SK-N-SH (cell line): ENCODE measurements at regions not wholly inside any gene's neighbourhood (a gene's known extent, or its start where the extent isn't known, plus 50 kb on each side); places are given as distances from the start of the nearest gene placed in this dataset.

Experiments used
- CTCF ChIA-PET: fragments of 300-600, 350-600 bp; formaldehyde crosslinking; extraction: SDS; loops from one replicate; lab custom pipeline; 2021; lab: Yijun Ruan, JAX
- POLR2A ChIA-PET: fragments of 350-600 bp; sonication (Branson Sonifier 250); formaldehyde crosslinking; extraction: SDS; loops from one replicate; lab custom pipeline; 2020; ENCODE audit warnings: antibody characterized with exemption, inconsistent platforms; lab: Yijun Ruan, JAX
- DNase-seq: peaks from one replicate; pipeline ENCODE4 v3.0.0; 2012
- H2AFZ ChIP-seq: fragments of 200-600 bp; sonication (generic); 2 replicates; pipeline ENCODE4 v1.8.1; 2016; ENCODE audit warnings: antibody characterized with exemption, mild to moderate bottlenecking, low read depth
- H3F3A ChIP-seq: fragments of 200-600 bp; sonication (generic); replicated peaks from 2 replicates; pipeline ENCODE3; 2016; ENCODE audit warnings: antibody characterized with exemption, mild to moderate bottlenecking; ENCODE audit not compliant: insufficient read depth
- H3K27ac ChIP-seq, 2 experiments: fragments of 200-500 bp in 1 of 2; fragments of 200-600 bp in 1 of 2; sonication (Bioruptor generic) in 1 of 2; sonication (generic), shearing (Covaris generic) in 1 of 2; 2 replicates each; pipeline versions ENCODE4 v1.5.1 to v1.6.1; 2014 to 2016; ENCODE audit warnings: low read depth in 2 of 2, inconsistent platforms in 1 of 2, low read length in 1 of 2, mild to moderate bottlenecking in 1 of 2, mixed read lengths in 1 of 2
- H3K27me3 ChIP-seq: fragments of 200-600 bp; sonication (generic), shearing (Covaris generic); 2 replicates; pipeline ENCODE4 v1.6.1; 2016; ENCODE audit warnings: mixed run types; ENCODE audit not compliant: insufficient read depth
- H3K36me3 ChIP-seq, 2 experiments: fragments of 200-500 bp in 1 of 2; fragments of 200-600 bp in 1 of 2; sonication (Bioruptor generic) in 1 of 2; sonication (generic) in 1 of 2; replicated peaks in 1 of 2; 2 replicates each; pipeline versions ENCODE3 to v1.5.1; 2014 to 2016; ENCODE audit warnings: low read length in 1 of 2, mild to moderate bottlenecking in 1 of 2; ENCODE audit not compliant: insufficient read depth in 2 of 2, control insufficient read depth in 1 of 2
- H3K4me1 ChIP-seq, 2 experiments: fragments of 200-500 bp in 1 of 2; fragments of 200-600 bp in 1 of 2; sonication (Bioruptor generic) in 1 of 2; sonication (generic), shearing (Covaris generic) in 1 of 2; 2 replicates each; pipeline versions ENCODE4 v1.5.1 to v1.6.1; 2014 to 2016; ENCODE audit warnings: low read depth in 1 of 2, low read length in 1 of 2, mixed run types in 1 of 2; ENCODE audit not compliant: insufficient read depth in 2 of 2, control insufficient read depth in 1 of 2
- H3K4me2 ChIP-seq: fragments of 200-600 bp; sonication (generic), shearing (Covaris generic); 2 replicates; pipeline ENCODE4 v1.6.1; 2017; ENCODE audit warnings: mixed run types
- H3K4me3 ChIP-seq, 2 experiments: fragments of 200-500 bp in 1 of 2; fragments of 200-600 bp in 1 of 2; sonication (Bioruptor generic) in 1 of 2; sonication (generic), shearing (Covaris generic) in 1 of 2; 2 replicates each; pipeline versions ENCODE4 v1.5.1 to v1.8.1; 2014 to 2016; ENCODE audit warnings: low read depth in 2 of 2, inconsistent platforms in 1 of 2, low read length in 1 of 2, mild to moderate bottlenecking in 1 of 2, mixed read lengths in 1 of 2, moderate library complexity in 1 of 2
- H3K79me2 ChIP-seq: fragments of 200-600 bp; sonication (generic); 2 replicates; pipeline ENCODE4 v1.8.1; 2017; ENCODE audit warnings: mild to moderate bottlenecking; ENCODE audit not compliant: insufficient read depth
- H3K9ac ChIP-seq: fragments of 200-600 bp; sonication (generic); 2 replicates; pipeline ENCODE4 v1.6.1; 2017; ENCODE audit warnings: mixed run types
- H3K9me2 ChIP-seq: fragments of 200-600 bp; sonication (generic); 2 replicates; pipeline ENCODE4 v1.6.1; 2017; ENCODE audit warnings: mixed run types
- H3K9me3 ChIP-seq: fragments of 200-600 bp; sonication (generic); 2 replicates; pipeline ENCODE4 v1.6.1; 2017; ENCODE audit warnings: mixed run types, mild to moderate bottlenecking, moderate library complexity
- H4K20me1 ChIP-seq: fragments of 200-600 bp; sonication (generic); 2 replicates; pipeline ENCODE4 v1.6.1; 2017; ENCODE audit warnings: mild to moderate bottlenecking, mixed run types; ENCODE audit not compliant: insufficient read depth
- CHD2 ChIP-seq: fragments of 150-350 bp; IDR thresholded peaks from 2 replicates; pipeline ENCODE4 v1.6.1; 2018; ENCODE audit warnings: low read length; ENCODE audit not compliant: partially characterized antibody
- ELF1 ChIP-seq: IDR thresholded peaks from 2 replicates; pipeline ENCODE4 v1.4.0; 2012
- FOXJ3 ChIP-seq: sonication (generic); formaldehyde crosslinking; IDR thresholded peaks from 2 replicates; pipeline ENCODE4 v1.5.1; 2020; ENCODE audit warnings: mild to moderate bottlenecking, missing genetic modification reagents
- FOXM1 ChIP-seq: IDR thresholded peaks from 2 replicates; pipeline ENCODE4 v1.4.0; 2012; ENCODE audit warnings: low read depth, mild to moderate bottlenecking
- GABPA ChIP-seq: IDR thresholded peaks from 2 replicates; pipeline ENCODE4 v1.4.0; 2012; ENCODE audit warnings: low read depth, mild to moderate bottlenecking
- GATA2 ChIP-seq: sonication (generic); formaldehyde crosslinking; IDR thresholded peaks from 2 replicates; pipeline ENCODE4 v1.5.0; 2020; ENCODE audit warnings: mild to moderate bottlenecking, missing genetic modification reagents
- NFIC ChIP-seq: IDR thresholded peaks from 2 replicates; pipeline ENCODE4 v1.4.0; 2012; ENCODE audit warnings: borderline replicate concordance
- RCOR1 ChIP-seq: fragments of 150-350 bp; IDR thresholded peaks from 2 replicates; pipeline ENCODE4 v1.6.1; 2017; ENCODE audit warnings: antibody characterized with exemption, low read length
- RFX5 ChIP-seq: IDR thresholded peaks from 2 replicates; pipeline ENCODE4 v1.6.1; 2012; ENCODE audit warnings: mild to moderate bottlenecking, improper control_type of control experiment, low read length
- TAF1 ChIP-seq: IDR thresholded peaks from 2 replicates; pipeline ENCODE4 v1.6.1; 2012; ENCODE audit warnings: low read depth, mild to moderate bottlenecking, low read length, moderate library complexity, borderline replicate concordance
- TCF12 ChIP-seq: IDR thresholded peaks from 2 replicates; pipeline ENCODE4 v1.4.0; 2012
- YY1 ChIP-seq: IDR thresholded peaks from 2 replicates; pipeline ENCODE4 v1.4.0; 2012; ENCODE audit warnings: low read depth, mild to moderate bottlenecking
- WGBS: methylation state at CpG from one replicate; pipeline ENCODE4 v1.1.6; 2017; ENCODE audit warnings: low lambda C conversion rate; 5-methylcytosine and 5-hydroxymethylcytosine counted together
- TF ChIP-seq, protein P1 (sequence below): IDR thresholded peaks from 2 replicates; pipeline ENCODE4 v1.4.0; 2012; ENCODE audit warnings: low read depth

DNA sequence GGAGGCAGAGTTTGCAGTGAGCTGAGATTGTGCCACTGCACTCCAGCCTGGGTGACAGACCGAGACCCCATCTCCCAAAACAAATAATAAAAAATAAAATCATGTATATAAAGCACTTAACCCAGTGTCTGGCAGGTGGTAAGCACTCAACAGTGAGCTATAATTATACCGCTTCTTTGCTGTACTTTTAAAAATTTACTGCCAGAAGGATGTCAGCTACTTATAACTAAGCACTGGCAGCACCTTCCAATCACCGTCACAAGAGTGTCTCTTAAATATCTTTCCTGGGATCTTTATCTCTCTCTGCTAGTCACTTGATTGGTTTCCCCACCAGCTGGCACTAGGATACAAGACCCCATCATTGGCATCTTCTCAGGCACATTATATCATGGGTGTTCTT lies 53.9 kb upstream of the DAPP1 start:
- H3K9me3 ChIP-seq = no peaks in the 10 kb centered on the region
- no peak overlapping the region for H3K9ac ChIP-seq
- TF ChIP-seq FOXJ3 (no peak), TCF12 (no peak), NFIC (no peak), YY1 (no peak)
- TF ChIP-seq, all 33 proteins: peak for 0
- H2AFZ ChIP-seq = no peak overlapping the region
- no peak overlapping the region for H3K27ac ChIP-seq
- CTCF ChIA-PET = interaction anchor here (0.6 kb wide), 1 partner anchor 76 kb away, joined by 3 read pairs; no protein-coding TSS in a partner anchor
- H3K4me3 ChIP-seq = no peak overlapping the region
- WGBS = 85% methylated on average over 3 of the region's 3 CpGs
- H3K9me2 ChIP-seq = no peaks in the 10 kb centered on the region
- no peaks in the 10 kb centered on the region for H4K20me1 ChIP-seq
- no peaks in the 10 kb centered on the region for H3K36me3 ChIP-seq
- peaks cover 6% of the 10 kb centered on the region for H3F3A ChIP-seq
- no peaks in the 10 kb centered on the region for H3K27me3 ChIP-seq
- DNase-seq = no peak
- no peaks in the 10 kb centered on the region for H3K79me2 ChIP-seq
- peaks cover 0 to 17% of the 10 kb centered on the region in 2 experiments; a peak in 1 of 4 replicates for H3K4me1 ChIP-seq
- no peak overlapping the region for H3K4me2 ChIP-seq
- POLR2A ChIA-PET = no interaction called here

DNA sequence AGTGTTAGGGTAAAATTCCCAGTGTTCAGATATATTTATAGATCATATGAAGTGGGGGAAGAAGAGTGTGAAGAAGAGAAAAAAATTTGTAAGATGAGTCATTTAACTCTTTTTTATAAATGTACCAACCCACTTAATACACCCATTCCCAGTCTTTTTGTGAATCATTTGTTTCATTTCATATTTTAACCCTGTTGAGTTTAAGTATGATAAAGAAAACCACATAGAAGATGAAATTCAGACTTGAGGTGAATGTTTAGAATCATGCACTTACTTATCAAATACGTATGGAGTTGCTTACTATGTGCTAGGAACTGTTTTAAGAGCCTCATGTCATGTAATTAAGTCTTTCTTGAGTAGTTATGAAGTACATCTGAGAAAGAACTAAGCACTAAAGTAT lies 56.6 kb upstream of the DAPP1 start:
- POLR2A ChIA-PET = no interaction called here
- Histone ChIP-seq H3K4me3 (no peak overlapping the region), H3K27me3 (no peaks in the 10 kb centered on the region), H3K9me3 (no peaks in the 10 kb centered on the region), H3K9me2 (no peaks in the 10 kb centered on the region), H3K9ac (no peak overlapping the region), H4K20me1 (no peaks in the 10 kb centered on the region), H3K27ac (peak overlapping the region in 1 of 2 experiments; percentile 41; a peak in 2 of 4 replicates), H3F3A (peaks cover 9% of the 10 kb centered on the region), H3K79me2 (no peaks in the 10 kb centered on the region), H3K36me3 (no peaks in the 10 kb centered on the region), H3K4me1 (peaks cover 0 to 25% of the 10 kb centered on the region in 2 experiments; a peak in 1 of 4 replicates), H2AFZ (peak overlapping the region; percentile 50), H3K4me2 (peak overlapping the region; percentile 2; the same call in 1 of the 2 replicates)
- CTCF ChIA-PET = no interaction called here
- TF ChIP-seq RCOR1 (no peak), TAF1 (no peak), FOXJ3 (no peak)
- no peak for DNase-seq
- WGBS = 35% methylated on average over 1 of the region's 1 CpG

DNA sequence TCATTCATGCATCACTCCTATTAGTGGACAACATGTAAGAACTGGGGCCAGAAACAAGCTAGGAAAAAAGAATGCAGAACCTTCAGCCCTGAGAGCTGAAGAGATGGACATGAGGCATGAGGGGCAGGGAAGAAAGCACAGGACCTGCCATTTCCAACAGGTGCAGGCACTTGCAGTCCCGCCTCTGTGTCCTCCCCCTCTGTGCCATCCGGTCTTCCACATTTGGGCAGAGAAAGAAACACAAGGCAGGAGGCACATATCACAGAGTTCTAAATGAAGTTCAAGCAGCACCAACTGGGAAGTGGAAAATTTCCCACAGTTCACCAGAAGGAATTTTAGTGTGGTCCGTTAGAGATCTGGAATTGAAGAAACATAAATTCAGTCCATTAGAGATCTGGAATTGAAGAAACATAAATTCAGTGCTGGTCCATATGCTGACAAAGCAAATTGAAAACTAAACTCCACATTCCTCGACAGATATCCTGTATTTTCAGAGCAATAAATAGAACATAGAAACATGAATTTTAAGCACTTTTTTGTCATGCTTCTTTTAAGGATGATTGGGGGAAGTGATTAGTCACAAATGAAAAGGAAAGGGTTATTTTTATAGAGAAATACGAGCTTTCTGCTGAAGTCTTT lies 57.2 kb upstream of the DAPP1 start:
- H3K9ac ChIP-seq = no peak overlapping the region
- no peaks in the 10 kb centered on the region for H3K79me2 ChIP-seq
- CTCF ChIA-PET = no interaction called here
- POLR2A ChIA-PET = no interaction called here
- no peaks in the 10 kb centered on the region for H3K36me3 ChIP-seq
- peak overlapping the region; percentile 47; the same call in 1 of the 2 replicates for H2AFZ ChIP-seq
- peaks cover 8% of the 10 kb centered on the region for H3F3A ChIP-seq
- TF ChIP-seq RFX5 (no peak), NFIC (no peak), CHD2 (no peak), GABPA (no peak), FOXM1 (no peak), GATA2 (no peak), ELF1 (no peak), FOXJ3 (no peak)
- TF ChIP-seq, protein P1, sequence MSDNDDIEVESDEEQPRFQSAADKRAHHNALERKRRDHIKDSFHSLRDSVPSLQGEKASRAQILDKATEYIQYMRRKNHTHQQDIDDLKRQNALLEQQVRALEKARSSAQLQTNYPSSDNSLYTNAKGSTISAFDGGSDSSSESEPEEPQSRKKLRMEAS = no peak
- H3K27me3 ChIP-seq = no peaks in the 10 kb centered on the region
- 49% methylated on average over 5 of the region's 5 CpGs for WGBS
- no peaks in the 10 kb centered on the region for H4K20me1 ChIP-seq
- peaks cover 0 to 26% of the 10 kb centered on the region in 2 experiments; a peak in 1 of 4 replicates for H3K4me1 ChIP-seq
- H3K27ac ChIP-seq = peak overlapping the region in 1 of 2 experiments; percentile 41; a peak in 2 of 4 replicates
- H3K9me2 ChIP-seq = no peaks in the 10 kb centered on the region
- H3K9me3 ChIP-seq = no peaks in the 10 kb centered on the region
- H3K4me2 ChIP-seq = peak overlapping the region; percentile 2; the same call in 1 of the 2 replicates
- no peak overlapping the region for H3K4me3 ChIP-seq
- DNase-seq = no peak
